ENCODE measurements at regions not wholly inside any gene's neighbourhood (a gene's known extent, or its start where the extent isn't known, plus 50 kb on each side); places are given as distances from the start of the nearest gene placed in this dataset.

GRCh38 chr13:54305377-54305776 is 1276.8 kb downstream of the OLFM4 start:
- TF ChIP-seq CTCF (IDR thresholded peaks at IDR 0.05) (no peak), POLR2A (IDR thresholded peaks at IDR 0.05) (no peak)

All from heart left ventricle (tissue), 13 donors.